Myocyte (in vitro differentiated cells): ENCODE measurements at regions not wholly inside any gene's neighbourhood (a gene's known extent, or its start where the extent isn't known, plus 50 kb on each side); places are given as distances from the start of the nearest gene placed in this dataset.

ENCODE experiments used
- DNase-seq: peaks from one replicate; pipeline ENCODE4 v3.0.0-alpha.2; 2012; ENCODE audit warnings: low read depth

DNA sequence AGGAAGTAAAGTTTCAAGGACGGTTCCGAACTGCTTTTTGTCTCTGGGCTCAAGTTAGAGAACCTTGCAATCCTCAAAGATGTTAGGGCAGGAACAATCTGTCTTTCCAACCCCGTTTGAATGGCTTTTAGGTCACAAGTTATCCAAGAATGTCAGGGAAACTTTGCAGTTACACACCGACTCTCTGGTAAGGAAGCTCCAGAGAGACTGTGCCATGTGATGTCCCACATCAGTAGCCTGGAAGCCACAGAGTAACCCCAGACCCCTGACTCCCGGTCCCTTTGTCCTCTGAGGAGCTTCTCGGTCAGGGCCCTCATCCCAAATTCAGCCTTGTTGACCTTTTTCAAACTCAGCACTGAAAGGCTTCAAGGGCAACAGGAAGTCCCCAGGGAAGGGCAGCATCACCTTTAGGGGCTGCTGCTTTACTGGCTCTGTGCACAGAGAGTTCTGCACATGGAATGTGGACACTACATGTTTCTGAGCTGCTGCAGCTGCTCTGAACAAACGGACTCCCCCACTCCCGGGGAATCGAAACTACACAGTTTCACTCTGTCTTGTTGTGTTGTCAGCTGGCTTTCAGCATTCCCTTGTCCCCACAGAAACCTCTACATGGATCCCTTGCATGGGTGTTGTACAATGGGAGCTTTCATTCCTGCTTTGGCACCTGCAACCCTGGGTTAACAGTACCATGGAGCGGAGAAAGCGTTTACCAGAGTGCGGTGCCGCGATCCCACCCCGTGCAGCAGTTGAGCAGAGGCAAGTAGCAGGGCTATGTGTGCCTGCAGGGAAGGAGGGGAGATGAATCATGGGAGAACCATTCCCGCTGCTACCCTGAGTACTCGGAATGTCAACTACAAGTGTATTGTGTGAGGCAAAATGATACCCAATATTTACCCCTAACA lies 408.2 kb upstream of the THBS1 start:
- DNase-seq: peak; percentile 99

DNA sequence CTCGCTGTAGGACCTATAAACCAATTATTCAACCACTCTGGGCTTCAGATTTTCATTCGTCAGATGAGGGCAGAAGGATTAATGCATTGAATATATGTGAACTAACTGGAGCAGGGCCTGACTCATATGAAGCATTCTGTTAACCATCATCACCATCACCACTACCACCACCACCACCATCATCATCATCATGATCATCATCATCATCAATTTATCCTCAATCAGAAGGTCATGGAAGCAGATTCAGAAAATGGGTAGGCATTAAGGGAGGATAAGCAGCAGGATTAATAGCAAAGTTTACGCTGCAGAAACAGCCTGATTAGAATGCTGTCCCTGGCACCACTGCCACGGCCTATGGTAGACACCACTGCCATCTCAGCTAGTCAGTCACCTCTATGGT lies 407.5 kb upstream of the THBS1 start:
- DNase-seq: no peak

DNA sequence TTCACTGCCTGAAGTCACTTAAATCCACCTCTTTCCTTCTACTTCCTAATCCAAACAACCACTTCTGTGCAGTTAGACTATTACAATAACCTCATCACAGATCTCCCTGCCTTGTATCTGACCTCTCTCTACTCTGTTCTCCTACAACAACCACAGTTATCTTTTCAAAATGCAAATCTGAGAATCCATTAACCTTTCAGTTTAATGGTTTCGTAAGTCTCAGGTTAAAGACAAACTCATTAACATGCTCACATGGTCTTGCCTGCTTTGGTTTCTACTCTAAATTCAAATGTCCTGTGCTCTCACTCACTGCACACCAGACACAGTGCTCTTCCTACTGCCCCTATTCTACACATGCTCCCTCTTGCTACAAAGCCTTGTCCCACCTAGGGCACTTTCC lies 406.5 kb upstream of the THBS1 start:
- no peak for DNase-seq

DNA sequence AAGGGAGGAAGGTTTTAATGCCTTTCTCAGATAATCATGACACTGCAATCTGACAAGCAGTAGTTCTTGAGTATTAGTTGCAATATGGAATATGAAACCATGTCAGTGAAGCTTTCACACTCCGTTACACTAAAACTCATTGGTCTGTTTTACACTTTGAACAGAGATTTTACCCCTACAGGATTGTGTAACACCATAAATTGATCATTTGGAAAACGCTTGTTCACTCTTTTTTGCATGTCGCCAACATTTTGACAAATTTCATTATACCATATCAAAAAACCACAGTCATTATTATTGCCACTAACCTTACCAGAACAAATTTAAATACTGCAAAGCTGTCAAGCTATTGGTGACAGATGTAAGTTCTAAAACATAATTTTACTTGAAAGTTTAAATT lies 404.8 kb upstream of the THBS1 start:
- no peak for DNase-seq

DNA sequence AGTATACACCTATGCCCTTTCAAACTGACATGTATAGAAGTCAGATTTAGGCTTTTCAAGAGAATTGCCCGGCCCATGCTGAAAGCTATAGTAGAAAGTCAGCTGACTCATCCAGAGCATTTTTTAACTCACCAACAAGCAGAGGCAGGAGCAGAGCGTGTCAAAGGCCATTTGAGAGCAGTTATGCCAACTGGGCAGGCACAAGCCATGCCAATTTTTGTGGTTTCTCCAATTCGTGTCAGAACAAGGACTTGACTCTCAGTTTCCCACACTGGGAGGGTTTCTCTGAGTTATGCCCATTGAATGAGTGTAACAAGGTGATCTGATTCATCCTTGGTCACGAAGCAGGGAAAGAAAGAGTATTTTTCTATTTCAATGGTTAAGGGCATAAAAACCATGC lies 403.3 kb upstream of the THBS1 start:
- peak; percentile 68 for DNase-seq

DNA sequence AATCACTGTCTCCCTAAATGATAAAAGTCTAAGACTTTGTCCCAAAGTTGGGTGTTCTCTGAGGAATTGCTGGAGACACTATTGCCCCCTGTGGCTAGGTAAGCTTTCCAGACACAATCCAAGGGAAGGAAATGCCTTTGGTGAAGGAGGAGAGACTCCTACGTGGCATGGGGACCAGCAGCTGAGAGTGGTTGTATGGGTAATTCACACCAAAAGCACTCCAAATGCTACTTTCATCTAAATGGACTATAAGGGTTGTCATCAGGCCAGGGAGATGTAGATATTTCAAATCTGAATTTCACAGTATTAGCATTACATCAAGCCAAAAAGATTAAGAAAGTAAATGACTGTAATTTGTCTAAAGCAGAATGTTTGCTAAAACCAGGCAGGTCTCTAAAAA lies 400.8 kb upstream of the THBS1 start:
- DNase-seq: no peak

DNA sequence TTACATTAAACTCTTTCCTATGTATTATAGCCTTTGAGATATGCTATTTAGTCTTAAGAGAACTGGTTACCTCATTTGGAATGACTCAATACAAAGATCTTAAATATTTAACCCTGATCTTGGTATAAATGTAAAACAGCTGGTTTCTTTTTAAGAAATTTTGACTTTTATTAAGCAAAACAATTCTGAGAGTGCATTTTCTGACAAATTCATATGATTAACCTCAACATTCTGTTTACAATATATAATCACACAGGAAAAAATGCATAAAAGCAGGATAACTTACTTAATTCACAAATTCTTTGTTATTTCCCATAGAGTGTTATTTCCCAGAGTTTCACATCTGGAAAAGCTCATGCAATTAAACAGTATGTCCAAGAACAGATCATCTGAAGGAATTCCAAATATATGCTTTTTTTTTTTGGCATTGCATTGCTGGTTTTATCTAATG lies 400.4 kb upstream of the THBS1 start:
- DNase-seq: no peak

DNA sequence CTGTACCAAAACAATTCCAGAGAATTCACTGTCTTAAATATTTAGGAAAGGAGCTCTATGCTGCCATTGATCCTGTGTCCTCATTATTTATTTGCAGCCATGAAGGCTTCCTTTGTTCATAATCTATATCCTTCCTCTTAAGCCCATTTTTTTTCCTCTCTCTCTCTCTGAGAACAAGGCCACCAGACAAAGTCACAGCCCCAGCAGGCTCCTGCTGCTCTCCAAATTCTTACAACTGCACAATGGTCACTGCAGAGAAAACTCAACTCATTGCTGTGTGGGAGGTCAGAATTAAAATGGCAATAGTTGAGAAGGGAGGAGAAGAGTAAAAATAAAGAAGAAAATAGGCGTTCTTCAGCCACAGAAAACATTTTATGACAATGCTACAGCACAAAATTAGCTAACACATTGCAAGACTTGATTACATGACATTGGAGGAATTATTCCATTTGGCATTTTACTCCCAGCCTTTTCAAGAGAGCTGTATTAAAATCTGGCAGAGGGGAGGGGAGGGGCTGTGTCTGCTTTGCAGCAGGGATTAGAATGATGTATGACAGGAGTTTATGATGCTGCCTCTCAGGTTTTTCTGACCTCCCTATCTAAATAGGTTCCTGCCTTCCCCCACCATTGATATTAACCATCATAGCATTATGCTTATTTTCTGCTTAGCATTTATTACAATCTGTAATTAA lies 399.7 kb upstream of the THBS1 start:
- DNase-seq: no peak

DNA sequence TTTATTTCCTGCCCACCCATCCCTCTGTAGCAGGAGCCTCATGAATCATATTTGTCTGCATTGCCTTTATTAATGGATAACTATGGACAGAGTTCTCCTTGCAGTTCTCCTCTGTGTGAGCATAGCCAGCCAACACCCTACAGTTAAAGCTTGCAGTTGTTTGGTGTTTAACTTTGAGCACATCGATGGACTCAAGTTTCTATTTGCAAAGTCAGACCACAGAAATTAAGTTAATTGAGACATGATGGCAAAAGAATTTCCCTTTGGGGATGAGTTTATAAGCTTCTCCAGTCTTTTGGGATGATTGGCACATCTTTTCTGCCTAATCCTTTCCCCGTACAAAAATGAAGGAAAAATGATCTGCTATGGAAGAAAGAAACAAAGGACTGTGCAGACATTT lies 398.9 kb upstream of the THBS1 start:
- no peak for DNase-seq

DNA sequence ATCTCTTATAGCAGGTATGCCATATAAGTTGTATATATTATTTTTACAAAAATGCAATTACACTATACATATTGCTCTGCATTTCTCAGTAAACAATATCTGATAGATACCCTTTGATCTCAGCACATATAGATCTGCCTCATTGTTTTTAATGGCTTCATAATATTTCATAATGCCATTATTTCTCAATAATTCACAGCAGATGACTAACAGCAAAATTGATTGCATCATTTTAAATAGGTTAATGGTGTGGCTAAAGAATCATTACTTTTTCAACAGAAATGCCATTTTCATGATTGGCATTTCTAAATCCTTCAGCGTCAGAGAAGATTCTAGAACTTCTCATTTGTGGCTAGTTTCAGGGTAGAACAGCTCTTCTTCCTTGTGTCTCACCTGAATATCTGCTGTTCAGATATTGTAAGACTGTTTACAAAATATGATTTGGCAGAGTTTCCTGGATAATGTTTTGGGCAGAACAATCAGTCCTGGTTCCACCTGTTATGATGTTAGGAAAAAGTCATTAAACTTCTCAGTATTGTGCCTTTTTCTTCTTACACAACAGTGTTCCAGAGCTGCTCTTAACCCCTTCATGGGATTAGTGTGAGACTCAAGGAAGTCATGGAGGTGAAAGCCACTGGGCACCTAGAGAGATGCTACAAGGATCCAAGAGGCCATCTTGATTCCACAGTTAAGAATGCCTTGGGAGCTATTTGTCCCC lies 397.6 kb upstream of the THBS1 start:
- DNase-seq: no peak

DNA sequence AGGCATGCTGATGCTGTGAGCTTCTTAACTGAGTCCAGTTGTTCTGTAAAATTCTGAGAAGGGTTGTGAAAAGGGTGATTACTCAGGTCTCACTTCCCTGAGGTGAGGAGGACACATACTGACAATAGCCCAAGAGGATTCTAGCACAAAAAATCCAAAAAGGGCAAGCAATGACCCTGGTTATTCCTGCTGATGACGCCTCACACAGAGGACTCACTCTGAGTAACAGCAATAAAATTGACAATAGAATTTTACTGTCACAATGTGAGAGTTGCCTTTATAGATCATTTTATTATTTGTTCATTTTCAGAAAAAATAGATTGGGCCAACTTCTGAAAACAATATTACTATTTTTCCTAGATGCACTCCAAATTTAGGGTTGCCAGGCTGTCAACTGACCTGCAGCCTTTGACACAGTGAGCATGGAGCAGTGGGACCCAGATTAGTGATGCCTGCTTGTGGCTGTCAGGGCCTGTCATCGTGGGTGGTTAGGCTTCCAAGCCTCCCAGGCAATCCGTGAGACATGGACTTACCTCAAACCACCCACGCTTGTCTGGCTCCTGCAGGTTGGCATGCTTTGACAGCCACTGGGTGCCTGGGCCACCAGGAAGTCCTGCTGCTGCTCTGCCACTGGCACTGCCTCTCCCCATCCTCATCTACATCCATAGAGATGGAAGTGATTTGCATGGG lies 396.0 kb upstream of the THBS1 start:
- DNase-seq: peak; percentile 32

DNA sequence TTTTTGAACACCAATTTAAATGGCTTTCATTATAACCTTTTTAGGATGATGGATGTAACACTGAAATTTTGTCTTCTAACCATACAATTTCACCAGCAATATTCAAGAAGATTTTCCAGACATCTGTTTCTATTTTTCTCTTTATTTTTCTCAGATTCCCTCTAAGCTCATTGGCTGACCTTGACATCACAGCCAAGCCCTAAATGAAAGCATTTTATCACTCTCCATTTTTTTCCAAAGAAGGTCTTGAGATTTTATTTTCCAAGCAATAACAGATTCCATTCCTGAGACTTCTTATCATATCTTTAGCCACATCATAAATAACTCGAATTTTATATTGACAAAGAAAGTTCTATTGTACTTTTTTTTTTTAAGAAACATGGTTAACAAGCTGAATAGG lies 392.6 kb upstream of the THBS1 start:
- DNase-seq: peak; percentile 16

DNA sequence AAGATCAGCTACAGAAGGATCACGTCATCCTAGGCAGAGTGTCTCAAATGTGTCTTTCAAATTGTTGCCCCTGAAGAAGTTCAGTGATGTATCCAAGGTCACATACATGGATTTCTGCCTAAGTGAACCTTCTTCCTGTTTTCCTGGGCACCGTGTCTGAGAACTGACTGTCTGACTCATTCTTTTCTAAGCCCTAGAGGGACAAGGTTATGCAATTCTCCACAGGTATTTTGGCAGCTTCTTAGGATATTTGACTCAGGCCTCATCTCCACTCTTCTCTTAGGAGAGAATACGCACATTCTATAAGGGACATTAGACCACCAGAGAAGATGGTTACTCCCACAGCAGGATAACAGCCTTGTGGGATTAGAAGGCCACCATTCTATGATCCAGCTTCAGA lies 391.9 kb upstream of the THBS1 start:
- DNase-seq: peak; percentile 37

DNA sequence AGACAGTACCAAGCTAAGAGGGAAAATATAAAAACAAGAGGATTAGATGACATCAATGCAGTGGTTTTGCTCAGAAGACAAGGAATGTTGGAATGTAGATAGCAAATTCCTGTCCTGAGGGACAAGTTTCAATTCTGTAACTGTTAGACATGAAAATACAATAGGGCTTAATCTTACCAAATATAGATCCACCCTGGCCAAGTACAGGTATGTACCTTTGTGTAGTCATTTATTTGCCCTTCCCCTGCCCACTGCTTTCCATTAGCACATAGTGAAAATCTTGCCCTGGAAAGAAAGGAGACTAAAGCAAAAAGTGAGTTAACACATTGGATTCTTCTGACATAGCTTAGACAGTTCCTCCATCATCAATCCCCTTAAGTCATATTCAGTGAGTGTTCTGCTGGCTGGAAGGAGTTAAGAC lies 389.0 kb upstream of the THBS1 start:
- peak; percentile 71 for DNase-seq

DNA sequence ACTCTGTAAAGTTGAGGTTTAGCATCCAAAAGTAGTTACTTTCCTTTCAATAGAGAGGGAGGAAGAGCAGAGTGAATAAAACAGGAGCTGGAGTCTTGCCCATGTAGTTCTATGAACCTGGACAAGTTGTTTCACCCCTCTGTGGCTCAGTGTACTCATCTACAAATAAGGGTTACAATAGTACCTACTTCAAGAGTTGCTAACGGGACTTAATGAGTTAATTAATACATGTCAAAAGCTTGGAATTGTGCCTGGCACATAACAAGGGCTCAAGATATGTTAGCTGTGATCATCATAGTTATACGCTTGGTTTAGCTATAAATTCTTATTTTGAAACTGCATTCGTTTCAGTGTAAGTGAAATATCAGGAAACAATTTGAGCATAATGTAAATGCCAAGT lies 388.5 kb upstream of the THBS1 start:
- DNase-seq: no peak

DNA sequence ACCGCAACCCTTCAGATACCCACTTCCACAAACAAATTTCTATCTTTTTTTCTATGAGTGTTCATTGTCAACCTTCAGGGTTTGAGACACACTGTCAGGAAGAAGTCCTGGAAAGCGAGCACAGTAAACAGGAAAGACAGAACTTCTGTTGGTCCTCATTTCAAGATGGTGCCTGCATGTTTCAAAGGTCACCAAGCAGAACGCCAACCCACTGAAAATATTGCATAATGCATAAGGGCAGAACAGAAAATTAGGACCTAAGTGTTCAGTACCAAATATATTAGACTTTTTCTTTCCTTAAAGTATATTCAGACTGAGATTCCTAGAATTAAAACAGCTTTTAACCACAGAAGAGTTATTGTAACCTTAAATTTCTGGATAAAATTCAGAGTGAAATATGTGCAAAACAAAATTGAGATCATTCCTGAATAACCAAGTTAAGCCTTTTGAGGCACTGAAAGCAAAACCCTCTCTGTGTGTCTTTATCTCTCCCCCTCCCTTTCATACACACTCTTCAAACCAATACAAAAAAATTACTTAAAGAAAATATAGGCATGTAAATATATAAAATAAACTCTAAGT lies 387.8 kb upstream of the THBS1 start:
- DNase-seq: peak; percentile 20

DNA sequence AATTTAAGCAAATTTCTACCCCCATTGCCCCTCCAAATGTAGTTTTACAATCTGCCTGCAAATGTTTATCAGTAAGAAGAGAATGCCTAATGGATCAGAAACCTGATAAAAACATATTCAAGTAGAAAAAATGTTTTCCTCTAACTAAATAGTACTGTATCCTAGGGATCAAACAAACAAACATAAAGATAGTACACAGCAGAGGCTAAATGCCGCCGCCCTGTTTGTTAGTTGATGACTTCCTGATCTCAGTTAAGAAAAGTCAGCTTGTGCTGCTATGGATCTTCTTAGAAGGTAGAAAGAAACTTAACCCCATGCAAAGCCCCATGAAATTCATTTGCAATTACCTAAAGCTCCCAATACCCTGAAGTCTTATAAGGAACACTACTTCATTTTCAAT lies 387.3 kb upstream of the THBS1 start:
- DNase-seq: peak; percentile 10

DNA sequence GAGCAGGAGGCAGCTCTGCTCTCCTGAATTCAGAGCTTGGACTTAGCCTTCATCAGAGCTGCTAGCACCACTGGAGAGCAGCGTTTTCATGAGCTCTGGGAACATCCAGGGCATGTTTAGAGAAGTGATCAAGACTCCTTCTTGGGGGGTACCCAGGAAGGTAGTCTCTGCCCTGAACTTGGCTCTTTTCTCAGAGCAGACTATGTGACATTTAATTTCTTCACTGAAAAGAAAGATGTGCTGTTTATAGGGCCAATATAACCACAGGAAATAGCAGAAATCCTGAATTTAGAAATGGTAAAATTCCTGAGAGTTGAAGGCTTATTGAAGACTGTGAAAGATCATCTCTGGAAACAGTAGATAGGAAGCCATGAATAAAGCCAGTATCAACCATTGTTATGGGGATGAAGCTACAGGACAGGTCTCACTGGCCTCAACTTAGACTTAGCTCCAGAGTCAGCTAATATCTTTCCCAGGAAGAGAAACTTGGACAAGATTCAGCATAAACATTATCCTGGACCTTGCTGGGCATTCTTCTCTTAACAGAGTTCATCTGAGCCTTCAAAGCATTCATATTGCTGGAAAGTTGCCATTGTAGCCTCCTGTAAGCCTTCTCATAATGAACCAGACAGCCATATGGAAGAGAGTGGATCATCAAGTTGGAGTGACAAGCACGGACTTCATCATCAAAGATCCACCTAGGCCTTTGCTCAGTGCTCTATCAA lies 386.6 kb upstream of the THBS1 start:
- DNase-seq: peak; percentile 18

DNA sequence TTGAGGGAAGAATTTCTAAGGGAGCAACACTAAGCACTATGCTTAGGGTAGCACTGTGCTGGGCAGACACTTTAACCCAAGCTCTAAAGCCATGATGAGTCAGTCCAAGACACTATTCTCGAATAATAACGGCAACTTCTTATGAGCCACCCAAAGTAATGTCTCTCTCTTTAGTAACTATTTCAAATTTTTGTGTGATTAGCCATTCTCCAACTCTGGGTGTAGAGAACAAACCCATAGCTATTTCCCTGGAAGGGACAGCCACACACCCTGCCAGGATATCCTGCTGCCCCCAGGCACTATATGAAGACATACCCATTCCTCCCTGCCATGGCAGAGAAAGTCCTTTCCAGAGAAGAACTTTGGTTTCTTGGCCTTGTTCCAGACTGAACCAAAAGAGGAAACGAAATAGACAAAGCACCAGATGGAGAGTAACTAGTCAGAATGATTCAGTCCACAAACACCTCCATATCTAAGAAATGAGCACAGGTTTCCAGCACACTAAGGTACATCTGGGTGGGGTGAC lies 384.9 kb upstream of the THBS1 start:
- DNase-seq: peak; percentile 56
